GM19372 (cell line): ENCODE measurements at regions not wholly inside any gene's neighbourhood (a gene's known extent, or its start where the extent isn't known, plus 50 kb on each side); places are given as distances from the start of the nearest gene placed in this dataset.
"Not testable (repeated sequence)": the region's sequence is repeated elsewhere in the genome, so short reads cannot be mapped to it uniquely, and the experiment has no call there.

Experiments
- ATAC-seq: cut with Tn5 transposase; IDR thresholded peaks from one replicate; pipeline ENCODE4 v1.9.1; 2021; ENCODE audit warnings: mild to moderate bottlenecking, low read depth, moderate library complexity; ENCODE audit not compliant: unreplicated experiment

GRCh38 chr1:177891809-177892208 lies 78.0 kb downstream of the SEC16B start:
- ATAC-seq: no peak

GRCh38 chr1:177890479-177890878 lies 79.4 kb downstream of the SEC16B start:
- no peak for ATAC-seq

- ATAC-seq: no peak
Measured at GRCh38 chr1:177884479-177885021, 85.3 kb downstream of the SEC16B start.

GRCh38 chr1:177883581-177883980 lies 86.3 kb downstream of the SEC16B start:
- no peak for ATAC-seq

- no peak for ATAC-seq
Measured at GRCh38 chr1:177880339-177880891, 89.4 kb downstream of the SEC16B start.

DNA sequence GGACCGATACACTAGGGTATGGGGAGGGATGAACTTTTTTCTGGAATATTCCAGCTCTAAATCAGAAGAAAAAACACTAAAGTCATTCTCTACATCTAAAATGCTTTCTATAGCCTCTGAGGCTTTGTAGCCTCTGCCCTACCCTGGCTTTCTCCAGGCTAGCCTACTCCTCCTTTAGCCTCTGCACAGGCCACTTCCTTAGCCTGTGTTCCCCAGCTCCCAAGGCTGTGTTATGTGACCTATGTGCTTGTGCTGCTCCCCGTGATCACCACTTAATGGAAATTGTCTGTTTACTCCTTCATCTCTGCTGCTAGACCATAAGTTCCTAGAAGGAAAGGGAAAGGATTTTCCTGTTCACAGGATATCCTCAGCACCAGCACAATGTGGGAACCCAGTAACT lies 92.8 kb downstream of the SEC16B start:
- no peak for ATAC-seq

- ATAC-seq: no peak
Measured at GRCh38 chr1:177873238-177873637, 96.6 kb downstream of the SEC16B start.

DNA sequence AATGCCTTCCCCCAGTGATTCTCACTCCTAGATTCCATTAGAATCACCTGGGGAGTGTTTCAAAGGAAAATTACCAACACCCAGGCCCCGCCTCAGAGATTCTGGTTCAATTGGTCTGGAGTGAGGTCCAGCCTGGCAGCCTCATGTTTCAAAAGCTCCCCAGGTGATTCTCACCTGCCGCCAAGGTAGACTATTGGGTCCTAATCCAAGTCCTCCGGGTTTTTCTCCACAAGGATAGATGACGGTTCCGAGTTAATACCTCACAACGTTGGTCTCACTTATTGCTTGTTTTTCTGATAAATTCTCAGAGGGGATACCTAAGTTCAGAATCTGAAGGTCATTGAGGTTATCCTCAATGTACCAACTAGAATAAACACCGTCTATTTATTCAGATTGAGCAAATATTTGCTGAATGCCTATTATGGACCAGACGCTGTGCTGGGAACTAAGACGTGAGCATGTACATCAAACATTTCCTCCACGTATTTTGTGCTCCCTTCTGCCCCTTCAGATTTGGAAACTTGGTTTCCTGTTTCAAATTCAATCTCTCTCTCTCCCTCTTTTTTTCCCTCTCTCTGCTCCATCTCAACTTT lies 97.5 kb downstream of the SEC16B start:
- no peak for ATAC-seq

GRCh38 chr1:177871613-177872307 lies 98.1 kb downstream of the SEC16B start:
- no peak for ATAC-seq

- no peak for ATAC-seq
Measured at GRCh38 chr1:177869586-177869985, 100.3 kb downstream of the SEC16B start.

DNA sequence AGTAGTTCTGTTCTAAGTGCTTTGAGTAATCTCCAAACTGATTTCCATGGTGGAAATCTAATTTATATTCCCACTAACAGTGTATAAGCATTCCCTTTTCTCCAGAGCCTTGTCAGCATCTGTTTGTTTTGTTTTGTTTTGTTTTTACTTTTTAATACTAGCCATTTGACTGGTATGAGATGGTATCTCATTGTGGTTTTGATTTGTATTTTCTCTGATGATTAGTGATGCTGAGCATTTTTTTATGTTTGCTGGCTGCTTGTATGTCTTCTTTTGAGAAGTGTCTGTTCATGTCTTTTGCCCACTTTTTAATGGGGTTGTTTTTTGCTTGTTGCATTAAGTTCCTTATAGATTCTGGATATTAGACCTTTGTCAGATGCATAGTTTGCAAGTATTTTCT lies 100.8 kb downstream of the SEC16B start:
- ATAC-seq: not testable (repeated sequence)

GRCh38 chr1:177865807-177866206 lies 104.1 kb downstream of the SEC16B start:
- no peak for ATAC-seq

DNA sequence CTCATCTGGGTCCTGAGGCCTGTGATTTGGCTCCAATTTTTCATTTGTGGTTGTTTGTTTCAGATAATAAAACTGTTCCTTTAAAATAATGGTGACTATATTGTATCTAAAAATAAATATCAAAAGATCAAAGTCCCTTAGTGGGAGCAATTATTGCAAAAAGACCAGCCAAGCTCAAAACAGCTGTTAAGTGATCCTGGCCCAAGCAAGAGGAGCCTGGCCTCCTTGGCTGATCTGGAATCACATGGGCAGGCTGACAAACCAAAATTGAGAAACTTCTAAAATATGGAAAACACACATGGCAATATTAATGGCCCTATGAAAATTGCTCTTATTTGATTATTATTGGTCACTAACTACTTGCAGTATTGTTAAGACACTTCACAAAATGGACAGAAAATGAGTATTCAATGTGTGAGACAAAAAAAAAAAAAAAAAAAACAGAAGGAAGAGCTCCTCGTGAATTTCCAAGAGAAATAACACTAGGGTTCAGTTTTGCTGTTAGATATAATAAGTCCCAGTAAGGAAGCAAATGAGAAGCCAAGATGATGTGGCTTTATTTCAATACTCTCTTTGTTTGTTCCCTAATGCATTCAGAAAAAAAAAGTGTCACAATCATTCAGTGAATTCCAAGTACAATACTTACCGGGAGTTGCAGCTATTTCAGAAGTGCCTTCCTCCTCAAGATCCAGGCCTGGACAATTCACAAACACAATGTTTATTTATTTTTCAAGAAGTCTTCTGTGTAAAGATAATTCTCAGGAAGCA lies 105.1 kb downstream of the SEC16B start:
- ATAC-seq: no peak

DNA sequence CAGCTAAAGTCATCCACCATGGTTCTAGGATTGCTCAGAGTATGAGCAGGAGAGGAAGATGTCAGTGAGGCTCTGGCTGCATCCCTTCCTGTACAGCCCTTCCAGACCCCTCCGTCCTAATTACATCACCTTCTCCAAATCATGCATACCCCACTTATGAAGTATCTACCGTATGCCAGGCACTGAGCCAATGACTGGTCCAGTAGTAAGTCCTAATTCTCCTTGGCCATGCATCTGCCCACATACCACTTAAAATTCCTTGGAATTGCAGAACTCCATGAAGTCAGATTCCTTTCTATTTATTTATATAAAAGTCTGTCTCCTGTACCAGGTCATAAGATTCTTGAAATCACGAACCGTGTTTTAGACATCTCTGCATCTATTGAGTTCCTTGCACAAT lies 106.1 kb downstream of the SEC16B start:
- no peak for ATAC-seq

DNA sequence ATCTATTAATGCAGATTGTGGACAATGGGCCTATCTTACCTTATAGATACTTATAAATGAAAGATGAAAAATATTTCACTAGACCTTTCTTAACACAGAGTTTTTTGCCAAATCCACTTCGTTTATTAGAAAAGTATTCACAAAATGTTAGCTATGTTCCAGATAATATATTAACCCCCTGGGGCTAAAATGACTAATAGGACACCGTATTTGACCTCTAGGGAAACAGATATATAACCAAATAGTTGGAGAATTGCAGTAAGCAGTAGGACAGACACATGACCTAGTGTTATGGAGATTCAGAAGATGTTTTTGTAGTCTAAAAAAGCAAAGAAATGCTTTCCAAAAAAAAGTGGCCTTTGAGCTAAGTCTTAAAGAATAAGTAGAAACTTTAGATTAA lies 106.9 kb downstream of the SEC16B start:
- ATAC-seq: no peak

DNA sequence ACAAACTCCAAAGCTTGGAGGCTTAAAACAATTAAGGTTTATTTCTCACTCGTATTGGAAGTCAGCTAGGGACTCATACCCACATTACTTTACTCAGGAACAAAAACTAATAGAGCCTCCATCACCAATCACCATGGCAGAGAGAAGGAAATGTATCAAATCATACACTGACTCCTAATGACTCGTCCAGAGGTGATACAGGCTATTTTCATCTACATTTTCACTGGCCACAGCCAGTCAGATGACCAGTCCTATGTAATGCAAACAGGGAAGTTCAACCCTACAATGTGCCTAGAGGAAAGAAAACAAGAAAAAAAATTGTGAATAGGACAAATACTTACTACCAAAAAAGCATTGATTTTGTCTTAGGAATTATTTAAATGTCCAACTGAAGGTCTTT lies 110.3 kb downstream of the SEC16B start:
- no peak for ATAC-seq

DNA sequence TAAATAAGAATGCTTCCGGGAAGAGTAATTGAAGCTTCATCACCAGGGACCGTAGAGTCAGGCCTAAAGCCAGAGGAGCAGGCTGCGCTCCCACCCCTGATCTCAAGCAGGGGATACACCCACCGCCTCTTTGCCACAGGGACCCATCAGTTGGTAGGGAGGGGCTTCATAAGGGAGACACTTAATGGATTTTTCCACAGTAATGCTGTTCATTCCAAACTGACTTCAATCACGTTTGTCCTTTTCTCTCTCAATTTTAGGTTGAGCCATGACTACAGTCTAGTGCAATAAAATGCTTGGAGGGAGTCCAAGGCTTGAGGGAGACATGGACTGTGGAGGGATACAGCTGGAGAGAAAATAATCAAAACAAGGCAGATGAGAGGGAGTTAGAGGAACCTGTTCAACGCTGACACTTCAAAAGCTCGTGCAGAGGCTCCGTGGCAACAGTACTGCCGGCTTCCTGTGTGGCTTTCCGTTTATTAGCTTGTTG lies 111.5 kb downstream of the SEC16B start:
- ATAC-seq: no peak

GRCh38 chr1:177857285-177857684 lies 112.6 kb downstream of the SEC16B start:
- ATAC-seq: no peak

- no peak for ATAC-seq
Measured at GRCh38 chr1:177854951-177855350, 114.9 kb downstream of the SEC16B start.

DNA sequence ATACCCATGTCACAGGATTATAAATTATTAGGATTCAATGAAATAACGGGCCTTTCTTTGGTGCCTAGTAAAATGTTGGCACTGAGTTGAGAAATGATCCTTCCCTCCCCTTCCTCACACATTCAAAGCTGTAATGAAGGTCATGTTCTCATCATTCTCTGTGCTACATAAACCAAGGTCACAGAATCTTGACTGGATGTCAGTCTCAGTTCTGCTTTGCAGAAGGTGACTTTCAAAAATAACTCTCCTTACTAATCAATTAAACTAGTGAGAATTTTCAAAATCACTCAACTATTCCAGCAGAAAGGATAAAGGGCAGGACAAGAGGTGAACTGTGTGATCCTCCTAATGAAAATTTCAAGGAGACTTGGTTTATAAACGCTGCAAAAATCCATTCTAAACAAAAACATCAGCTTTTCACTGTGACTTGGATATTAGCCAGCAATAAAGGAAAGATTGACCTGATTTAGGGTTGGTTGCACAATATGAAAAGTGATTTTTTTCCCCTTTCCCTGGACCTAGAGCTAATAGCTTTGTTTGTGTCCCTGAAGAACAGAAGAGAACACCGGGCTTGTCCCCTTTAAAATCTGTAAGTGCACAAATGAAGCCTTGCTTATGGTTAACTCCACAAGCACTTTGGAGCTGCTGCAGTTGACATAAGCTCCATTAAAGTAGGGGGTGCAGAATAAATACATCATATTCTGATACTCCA lies 120.1 kb downstream of the SEC16B start:
- no peak for ATAC-seq
